HCT116 (cell line): ENCODE measurements at regions not wholly inside any gene's neighbourhood (a gene's known extent, or its start where the extent isn't known, plus 50 kb on each side); places are given as distances from the start of the nearest gene placed in this dataset.

Experiments
- EZH2 ChIP-seq: fragments of 200-600 bp; sonication (generic); IDR thresholded peaks from 2 replicates; pipeline ENCODE4 v1.6.1; 2017; ENCODE audit warnings: antibody characterized with exemption, mixed run types
- ZFX ChIP-seq: fragments of 450-650 bp; IDR thresholded peaks from 2 replicates; pipeline ENCODE4 v1.6.1; 2017
- TF ChIP-seq, protein P1 (sequence below): IDR thresholded peaks from 2 replicates; pipeline ENCODE4 v1.6.1; 2011; ENCODE audit warnings: mild to moderate bottlenecking, low read length, moderate library complexity; ENCODE audit not compliant: insufficient replicate concordance; ENCODE audit errors: extremely low read depth
- TF ChIP-seq, protein P2 (sequence below): IDR thresholded peaks from 2 replicates; pipeline ENCODE4 v1.6.1; 2012
- TF ChIP-seq, protein P3 (sequence below), 3 experiments: fragments of 200-600 bp in 1 of 3; sonication (generic) in 1 of 3; IDR thresholded peaks in 2 of 3; conservative IDR thresholded peaks in 1 of 3; 2 replicates each; pipeline ENCODE4 v1.5.1; 2012 to 2017; ENCODE audit warnings: low read depth in 2 of 3, low read length in 2 of 3, antibody characterized with exemption in 1 of 3, borderline replicate concordance in 1 of 3, control low read depth in 1 of 3, mild to moderate bottlenecking in 1 of 3, mixed read lengths in 1 of 3, mixed run types in 1 of 3, moderate library complexity in 1 of 3; ENCODE audit not compliant: insufficient read depth in 1 of 3

DNA sequence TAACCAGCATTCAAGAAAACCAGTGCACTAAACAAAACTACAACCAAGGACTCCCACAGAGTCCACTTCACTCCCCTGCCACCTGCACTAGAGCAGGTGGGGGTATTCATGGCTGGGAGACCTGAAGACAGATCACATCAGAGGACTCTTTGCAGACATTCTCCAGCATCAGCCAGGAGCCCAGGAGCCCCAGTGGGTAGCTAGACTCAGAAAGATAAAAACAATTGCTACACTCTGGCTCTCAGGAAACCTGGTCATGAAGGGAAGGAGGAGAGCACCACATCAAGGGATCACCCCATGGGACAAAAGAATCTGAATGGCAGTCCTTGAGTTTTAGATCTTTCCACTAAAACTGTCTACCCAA is 472.1 kb downstream of the PLPP3 start:
- TF ChIP-seq, protein P1, sequence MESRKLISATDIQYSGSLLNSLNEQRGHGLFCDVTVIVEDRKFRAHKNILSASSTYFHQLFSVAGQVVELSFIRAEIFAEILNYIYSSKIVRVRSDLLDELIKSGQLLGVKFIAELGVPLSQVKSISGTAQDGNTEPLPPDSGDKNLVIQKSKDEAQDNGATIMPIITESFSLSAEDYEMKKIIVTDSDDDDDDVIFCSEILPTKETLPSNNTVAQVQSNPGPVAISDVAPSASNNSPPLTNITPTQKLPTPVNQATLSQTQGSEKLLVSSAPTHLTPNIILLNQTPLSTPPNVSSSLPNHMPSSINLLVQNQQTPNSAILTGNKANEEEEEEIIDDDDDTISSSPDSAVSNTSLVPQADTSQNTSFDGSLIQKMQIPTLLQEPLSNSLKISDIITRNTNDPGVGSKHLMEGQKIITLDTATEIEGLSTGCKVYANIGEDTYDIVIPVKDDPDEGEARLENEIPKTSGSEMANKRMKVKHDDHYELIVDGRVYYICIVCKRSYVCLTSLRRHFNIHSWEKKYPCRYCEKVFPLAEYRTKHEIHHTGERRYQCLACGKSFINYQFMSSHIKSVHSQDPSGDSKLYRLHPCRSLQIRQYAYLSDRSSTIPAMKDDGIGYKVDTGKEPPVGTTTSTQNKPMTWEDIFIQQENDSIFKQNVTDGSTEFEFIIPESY, result no peak
- no peak for TF ChIP-seq EZH2
- no peak for TF ChIP-seq ZFX
- TF ChIP-seq, protein P2, sequence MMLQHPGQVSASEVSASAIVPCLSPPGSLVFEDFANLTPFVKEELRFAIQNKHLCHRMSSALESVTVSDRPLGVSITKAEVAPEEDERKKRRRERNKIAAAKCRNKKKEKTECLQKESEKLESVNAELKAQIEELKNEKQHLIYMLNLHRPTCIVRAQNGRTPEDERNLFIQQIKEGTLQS, result no peak
- TF ChIP-seq, protein P3, sequence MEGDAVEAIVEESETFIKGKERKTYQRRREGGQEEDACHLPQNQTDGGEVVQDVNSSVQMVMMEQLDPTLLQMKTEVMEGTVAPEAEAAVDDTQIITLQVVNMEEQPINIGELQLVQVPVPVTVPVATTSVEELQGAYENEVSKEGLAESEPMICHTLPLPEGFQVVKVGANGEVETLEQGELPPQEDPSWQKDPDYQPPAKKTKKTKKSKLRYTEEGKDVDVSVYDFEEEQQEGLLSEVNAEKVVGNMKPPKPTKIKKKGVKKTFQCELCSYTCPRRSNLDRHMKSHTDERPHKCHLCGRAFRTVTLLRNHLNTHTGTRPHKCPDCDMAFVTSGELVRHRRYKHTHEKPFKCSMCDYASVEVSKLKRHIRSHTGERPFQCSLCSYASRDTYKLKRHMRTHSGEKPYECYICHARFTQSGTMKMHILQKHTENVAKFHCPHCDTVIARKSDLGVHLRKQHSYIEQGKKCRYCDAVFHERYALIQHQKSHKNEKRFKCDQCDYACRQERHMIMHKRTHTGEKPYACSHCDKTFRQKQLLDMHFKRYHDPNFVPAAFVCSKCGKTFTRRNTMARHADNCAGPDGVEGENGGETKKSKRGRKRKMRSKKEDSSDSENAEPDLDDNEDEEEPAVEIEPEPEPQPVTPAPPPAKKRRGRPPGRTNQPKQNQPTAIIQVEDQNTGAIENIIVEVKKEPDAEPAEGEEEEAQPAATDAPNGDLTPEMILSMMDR (IDR thresholded peaks at IDR 0.05 in 2 of 3, conservative IDR thresholded peaks at IDR 0.05 in 1 of 3; ENCODE audit: borderline replicate concordance in 1 of 3, insufficient read depth in 1 of 3, low read depth in 2 of 3, low read length in 2 of 3), result no peak
